HEK293 (cell line): ENCODE measurements at regions not wholly inside any gene's neighbourhood (a gene's known extent, or its start where the extent isn't known, plus 50 kb on each side); places are given as distances from the start of the nearest gene placed in this dataset.

Experiments
- CTCF ChIA-PET: fragments of 350-600 bp; formaldehyde crosslinking; extraction: SDS; loops from one replicate; lab custom pipeline; 2021; ENCODE audit warnings: antibody characterized with exemption; lab: Yijun Ruan, JAX
- POLR2A ChIA-PET: fragments of 300-600 bp; formaldehyde crosslinking; extraction: SDS; loops from one replicate; lab custom pipeline; 2020; ENCODE audit warnings: antibody characterized with exemption, inconsistent platforms; lab: Yijun Ruan, JAX
- H3K27ac ChIP-seq: fragments of 200-500 bp; sonication (Bioruptor generic); 2 replicates; pipeline ENCODE4 v1.5.1; 2014; ENCODE audit warnings: low read depth, low read length, control low read depth, inconsistent platforms; ENCODE audit errors: extremely low read depth
- H3K36me3 ChIP-seq, 2 experiments: fragments of 200-500 bp in 1 of 2; sonication (Bioruptor generic) in 1 of 2; 1 replicate in 1 of 2; 2 replicates in 1 of 2; pipeline ENCODE4 v1.5.1; 2014 to 2017; ENCODE audit warnings: inconsistent platforms in 2 of 2, low read length in 2 of 2; ENCODE audit not compliant: control insufficient read depth in 2 of 2, insufficient read depth in 1 of 2
- H3K4me1 ChIP-seq: fragments of 200-500 bp; sonication (Bioruptor generic); 2 replicates; pipeline ENCODE4 v1.5.1; 2014; ENCODE audit warnings: mild to moderate bottlenecking, low read length, inconsistent platforms; ENCODE audit not compliant: control insufficient read depth, insufficient read depth
- H3K4me3 ChIP-seq: 2 replicates; pipeline ENCODE4 v1.5.1; 2011; ENCODE audit warnings: low read depth, mild to moderate bottlenecking, control low read depth, low read length, moderate library complexity
- H3K9me3 ChIP-seq: fragments of 200-500 bp; sonication (Bioruptor generic); 2 replicates; pipeline ENCODE4 v1.5.1; 2014; ENCODE audit warnings: low read depth, low read length, inconsistent platforms; ENCODE audit not compliant: control insufficient read depth, insufficient read depth
- HOXC10 ChIP-seq: sonication (generic); formaldehyde crosslinking; IDR thresholded peaks from 2 replicates; pipeline ENCODE4 v1.8.1; 2023; ENCODE audit warnings: mild to moderate bottlenecking, missing genetic modification reagents
- KLF16 ChIP-seq: fragments of 450-650 bp; formaldehyde crosslinking; IDR thresholded peaks from 2 replicates; pipeline ENCODE4 v1.5.1; 2017; ENCODE audit warnings: missing biosample characterization, missing genetic modification characterization
- KLF8 ChIP-seq: fragments of 450-650 bp; formaldehyde crosslinking; IDR thresholded peaks from 2 replicates; pipeline ENCODE4 v1.5.1; 2016; ENCODE audit warnings: missing biosample characterization, missing genetic modification characterization
- PRDM2 ChIP-seq: fragments of 450-650 bp; formaldehyde crosslinking; IDR thresholded peaks from 2 replicates; pipeline ENCODE4 v1.5.1; 2016; ENCODE audit warnings: missing biosample characterization, missing genetic modification characterization, borderline replicate concordance
- YY2 ChIP-seq: fragments of 450-650 bp; formaldehyde crosslinking; IDR thresholded peaks from 2 replicates; pipeline ENCODE4 v1.5.1; 2016; ENCODE audit warnings: missing biosample characterization, missing genetic modification characterization
- ZBTB10 ChIP-seq: fragments of 450-650 bp; formaldehyde crosslinking; IDR thresholded peaks from 2 replicates; pipeline ENCODE4 v1.5.1; 2016; ENCODE audit warnings: missing biosample characterization, missing genetic modification characterization
- ZBTB44 ChIP-seq: fragments of 450-650 bp; IDR thresholded peaks from 2 replicates; pipeline ENCODE4 v1.5.1; 2018; ENCODE audit warnings: missing biosample characterization, mild to moderate bottlenecking, missing genetic modification characterization
- ZNF10 ChIP-seq: fragments of 450-650 bp; formaldehyde crosslinking; IDR thresholded peaks from 2 replicates; pipeline ENCODE4 v1.5.1; 2017; ENCODE audit warnings: missing biosample characterization, missing genetic modification characterization
- ZNF2 ChIP-seq: fragments of 450-650 bp; formaldehyde crosslinking; IDR thresholded peaks from 2 replicates; pipeline ENCODE4 v1.5.1; 2016; ENCODE audit warnings: missing biosample characterization, missing genetic modification characterization
- ZNF266 ChIP-seq: fragments of 450-650 bp; formaldehyde crosslinking; IDR thresholded peaks from 2 replicates; pipeline ENCODE4 v1.5.1; 2016; ENCODE audit warnings: missing biosample characterization, missing genetic modification characterization, low read depth
- ZNF274 ChIP-seq, 2 experiments: fragments of 200-500 bp in 1 of 2; fragments of 450-650 bp in 1 of 2; sonication (Bioruptor generic) in 1 of 2; formaldehyde crosslinking in 1 of 2; IDR thresholded peaks; 2 replicates each; pipeline versions ENCODE4 v1.5.1 to v1.6.1; 2014 to 2016; ENCODE audit warnings: borderline replicate concordance in 1 of 2, inconsistent platforms in 1 of 2, low read length in 1 of 2, missing biosample characterization in 1 of 2, missing genetic modification characterization in 1 of 2
- ZNF311 ChIP-seq: fragments of 450-650 bp; formaldehyde crosslinking; IDR thresholded peaks from 2 replicates; pipeline ENCODE4 v1.5.1; 2017; ENCODE audit warnings: missing biosample characterization, missing genetic modification characterization, borderline replicate concordance
- ZNF341 ChIP-seq: fragments of 450-650 bp; formaldehyde crosslinking; IDR thresholded peaks from 2 replicates; pipeline ENCODE4; 2016; ENCODE audit warnings: low read depth, missing biosample characterization, missing genetic modification characterization
- ZNF354C ChIP-seq: fragments of 450-650 bp; formaldehyde crosslinking; IDR thresholded peaks from 2 replicates; pipeline ENCODE4 v1.5.1; 2016; ENCODE audit warnings: missing biosample characterization, missing genetic modification characterization, low read depth, borderline replicate concordance
- ZNF398 ChIP-seq: fragments of 450-650 bp; formaldehyde crosslinking; IDR thresholded peaks from 2 replicates; pipeline ENCODE4 v1.5.1; 2017; ENCODE audit warnings: missing biosample characterization, missing genetic modification characterization
- ZNF571 ChIP-seq: fragments of 450-650 bp; formaldehyde crosslinking; IDR thresholded peaks from 2 replicates; pipeline ENCODE4 v1.5.0; 2017; ENCODE audit warnings: missing biosample characterization, missing genetic modification characterization
- ZNF580 ChIP-seq: fragments of 450-650 bp; formaldehyde crosslinking; IDR thresholded peaks from 2 replicates; pipeline ENCODE4 v1.5.1; 2016; ENCODE audit warnings: missing biosample characterization, missing genetic modification characterization
- ZNF596 ChIP-seq: fragments of 450-650 bp; IDR thresholded peaks from 2 replicates; pipeline ENCODE4 v1.5.0; 2018; ENCODE audit warnings: missing biosample characterization, mild to moderate bottlenecking, missing genetic modification characterization, moderate library complexity
- ZNF623 ChIP-seq: fragments of 450-650 bp; formaldehyde crosslinking; IDR thresholded peaks from 2 replicates; pipeline ENCODE4 v1.5.1; 2016; ENCODE audit warnings: missing biosample characterization, missing genetic modification characterization
- ZNF639 ChIP-seq: fragments of 450-650 bp; formaldehyde crosslinking; IDR thresholded peaks from 2 replicates; pipeline ENCODE4 v1.5.1; 2016; ENCODE audit warnings: missing biosample characterization, missing genetic modification characterization
- ZNF692 ChIP-seq: fragments of 450-650 bp; formaldehyde crosslinking; IDR thresholded peaks from 2 replicates; pipeline ENCODE4 v1.5.1; 2016; ENCODE audit warnings: missing biosample characterization, missing genetic modification characterization
- ZNF785 ChIP-seq: fragments of 450-650 bp; formaldehyde crosslinking; IDR thresholded peaks from 2 replicates; pipeline ENCODE4 v1.5.1; 2016; ENCODE audit warnings: missing biosample characterization, missing genetic modification characterization

GRCh38 chr21:22516230-22516629 lies 1518.0 kb downstream of the NCAM2 start (continued):
- TF ChIP-seq PRDM2 (tag by site-specific recombination) (no peak), ZNF311 (tag by site-specific recombination) (no peak), HOXC10 (no peak), ZNF639 (tag by site-specific recombination) (no peak), ZNF274 (IDR thresholded peaks at IDR 0.05; ENCODE audit: low read length) (no peak), ZNF274 (tag by site-specific recombination; IDR thresholded peaks at IDR 0.05; ENCODE audit: borderline replicate concordance) (no peak), ZNF692 (tag by site-specific recombination) (no peak), ZBTB44 (tag by site-specific recombination) (no peak), ZNF354C (tag by site-specific recombination) (no peak), KLF8 (tag by site-specific recombination) (no peak), KLF16 (tag by site-specific recombination) (no peak), ZNF398 (tag by site-specific recombination) (no peak), ZNF2 (no peak), ZNF596 (no peak), ZNF785 (tag by site-specific recombination) (no peak)

GRCh38 chr21:22535630-22536029 lies 1537.4 kb downstream of the NCAM2 start:
- Histone ChIP-seq H3K27ac (no peak overlapping the region), H3K4me3 (no peak overlapping the region), H3K36me3 (no peaks in the 10 kb centered on the region), H3K4me1 (no peaks in the 10 kb centered on the region), H3K9me3 (no peaks in the 10 kb centered on the region)
- POLR2A ChIA-PET: no interaction called here
- CTCF ChIA-PET: no interaction called here
- TF ChIP-seq ZNF623 (tag by site-specific recombination) (no peak), ZNF341 (no peak), ZNF266 (tag by site-specific recombination) (no peak), ZNF10 (no peak), YY2 (no peak), ZNF571 (tag by site-specific recombination) (no peak), ZBTB10 (tag by site-specific recombination) (no peak), ZNF580 (tag by site-specific recombination) (no peak)
